GM21737 (cell line): ENCODE measurements at regions not wholly inside any gene's neighbourhood (a gene's known extent, or its start where the extent isn't known, plus 50 kb on each side); places are given as distances from the start of the nearest gene placed in this dataset.
"Not testable (repeated sequence)": the region's sequence is repeated elsewhere in the genome, so short reads cannot be mapped to it uniquely, and the experiment has no call there.

Experiments used
- ATAC-seq: cut with Tn5 transposase; IDR thresholded peaks from one replicate; pipeline ENCODE4 v1.9.1; 2021; ENCODE audit warnings: mild to moderate bottlenecking, moderate library complexity; ENCODE audit not compliant: unreplicated experiment

- no peak for ATAC-seq
Measured at GRCh38 chr16:49003022-49003421, 278.6 kb downstream of the CBLN1 start.

- ATAC-seq, result no peak
Measured at GRCh38 chr16:49000594-49000993, 281.0 kb downstream of the CBLN1 start.

GRCh38 chr16:48999508-48999907 is 282.1 kb downstream of the CBLN1 start:
- no peak for ATAC-seq

- no peak for ATAC-seq
Measured at GRCh38 chr16:48999044-48999443, 282.6 kb downstream of the CBLN1 start.

GRCh38 chr16:48997946-48998345 is 283.7 kb downstream of the CBLN1 start:
- ATAC-seq, result no peak

- no peak for ATAC-seq
Measured at GRCh38 chr16:48997081-48997615, 284.5 kb downstream of the CBLN1 start.

- no peak for ATAC-seq
Measured at GRCh38 chr16:48978501-48978900, 303.1 kb downstream of the CBLN1 start.

- ATAC-seq, result no peak
Measured at GRCh38 chr16:48972236-48972635, 309.4 kb downstream of the CBLN1 start.

- ATAC-seq, result no peak
Measured at GRCh38 chr16:48971571-48972077, 310.0 kb downstream of the CBLN1 start.

- ATAC-seq, result no peak
Measured at GRCh38 chr16:48970216-48970615, 311.4 kb downstream of the CBLN1 start.

GRCh38 chr16:48969611-48970010 is 312.0 kb downstream of the CBLN1 start:
- no peak for ATAC-seq

- ATAC-seq, result no peak
Measured at GRCh38 chr16:48965386-48965785, 316.3 kb downstream of the CBLN1 start.

- ATAC-seq, result no peak
Measured at GRCh38 chr16:48963901-48964615, 317.6 kb downstream of the CBLN1 start.

- ATAC-seq, result no peak
Measured at GRCh38 chr16:48963306-48963705, 318.3 kb downstream of the CBLN1 start.

- ATAC-seq, result no peak
Measured at GRCh38 chr16:48961546-48961945, 320.1 kb downstream of the CBLN1 start.

- ATAC-seq, result no peak
Measured at GRCh38 chr16:48960830-48961229, 320.8 kb downstream of the CBLN1 start.

- no peak for ATAC-seq
Measured at GRCh38 chr16:48959747-48960146, 321.9 kb downstream of the CBLN1 start.

- ATAC-seq, result no peak
Measured at GRCh38 chr16:48959204-48959603, 322.4 kb downstream of the CBLN1 start.

GRCh38 chr16:48958681-48959080 is 323.0 kb downstream of the CBLN1 start:
- no peak for ATAC-seq

GRCh38 chr16:48956620-48957019 is 325.0 kb downstream of the CBLN1 start:
- ATAC-seq, result no peak

- ATAC-seq, result no peak
Measured at GRCh38 chr16:48955837-48956236, 325.8 kb downstream of the CBLN1 start.

GRCh38 chr16:48951621-48952125 is 330.0 kb downstream of the CBLN1 start:
- ATAC-seq, result not testable (repeated sequence)
